CD4-positive, alpha-beta memory T cell (primary cell): ENCODE measurements at regions not wholly inside any gene's neighbourhood (a gene's known extent, or its start where the extent isn't known, plus 50 kb on each side); places are given as distances from the start of the nearest gene placed in this dataset.

Source experiments
- CTCF ChIA-PET: fragments of 350-600 bp; sonication (Branson Sonifier 250); formaldehyde crosslinking; loops from one replicate; lab custom pipeline; 2021; ENCODE audit warnings: inconsistent platforms; ENCODE audit not compliant: partially characterized antibody; lab: Charles Lee
- POLR2A ChIA-PET: fragments of 350-600 bp; sonication (Branson Sonifier 250); formaldehyde crosslinking; loops from one replicate; lab custom pipeline; 2021; ENCODE audit not compliant: partially characterized antibody; lab: Charles Lee
- DNase-seq, 5 donors: peaks; one replicate each; pipeline versions ENCODE4 v3.0.0 to v3.0.0-alpha.2; 2020 to 2022; ENCODE audit warnings: mixed read lengths in 1 of 5
- H3K27ac ChIP-seq: one replicate; pipeline ENCODE4 v1.7.0; 2013; ENCODE audit warnings: low read depth, low read length
- H3K27me3 ChIP-seq: 2 replicates; pipeline ENCODE4 v1.7.0; 2013; ENCODE audit warnings: mild to moderate bottlenecking, low read length, moderate library complexity; ENCODE audit not compliant: insufficient read depth
- H3K36me3 ChIP-seq: 2 replicates; pipeline ENCODE4 v1.7.0; 2013; ENCODE audit warnings: mild to moderate bottlenecking, low read length, moderate library complexity; ENCODE audit not compliant: insufficient read depth
- H3K4me1 ChIP-seq: 2 replicates; pipeline ENCODE4 v1.7.0; 2013; ENCODE audit warnings: mild to moderate bottlenecking, low read length, moderate library complexity; ENCODE audit not compliant: insufficient read depth
- H3K4me3 ChIP-seq, 2 donors: one replicate each; pipeline ENCODE4 v1.7.0; 2013; ENCODE audit warnings: low read length in 2 of 2, mild to moderate bottlenecking in 1 of 2
- H3K9me3 ChIP-seq, 2 donors: one replicate each; pipeline ENCODE4 v1.7.0; 2013; ENCODE audit warnings: low read length in 2 of 2, control low read depth in 1 of 2; ENCODE audit not compliant: control insufficient read depth in 1 of 2
- H3K27ac Mint-ChIP-seq, 7 donors: one replicate each; pipeline ENCODE4 v1.8.0; 2020 to 2021; ENCODE audit warnings: mixed read lengths in 7 of 7, mild to moderate bottlenecking in 6 of 7, inconsistent platforms in 3 of 7, moderate library complexity in 3 of 7
- H3K27me3 Mint-ChIP-seq, 2 donors: one replicate each; pipeline ENCODE4 v1.8.0; 2020 to 2021; ENCODE audit warnings: mixed read lengths in 2 of 2
- H3K36me3 Mint-ChIP-seq, 2 donors: one replicate each; pipeline ENCODE4 v1.8.0; 2020 to 2021; ENCODE audit warnings: mixed read lengths in 2 of 2, inconsistent platforms in 1 of 2, mild to moderate bottlenecking in 1 of 2
- H3K4me1 Mint-ChIP-seq, 4 donors: one replicate each; pipeline ENCODE4 v1.8.0; 2020 to 2021; ENCODE audit warnings: mixed read lengths in 4 of 4, mild to moderate bottlenecking in 1 of 4
- H3K4me3 Mint-ChIP-seq, 8 donors: one replicate each; pipeline ENCODE4 v1.8.0; 2020 to 2021; ENCODE audit warnings: mixed read lengths in 8 of 8, mild to moderate bottlenecking in 7 of 8, moderate library complexity in 6 of 8, inconsistent platforms in 3 of 8
- H3K9me3 Mint-ChIP-seq, 8 donors: one replicate each; pipeline ENCODE4 v1.8.0; 2020 to 2021; ENCODE audit warnings: mixed read lengths in 8 of 8, mild to moderate bottlenecking in 5 of 8, inconsistent platforms in 3 of 8, moderate library complexity in 1 of 8
- intact Hi-C: fragments of 100-400 bp; cut with micrococcal nuclease; formaldehyde crosslinking; loops from one replicate; pipeline ENCODE4 v1.15.1; 2023

DNA sequence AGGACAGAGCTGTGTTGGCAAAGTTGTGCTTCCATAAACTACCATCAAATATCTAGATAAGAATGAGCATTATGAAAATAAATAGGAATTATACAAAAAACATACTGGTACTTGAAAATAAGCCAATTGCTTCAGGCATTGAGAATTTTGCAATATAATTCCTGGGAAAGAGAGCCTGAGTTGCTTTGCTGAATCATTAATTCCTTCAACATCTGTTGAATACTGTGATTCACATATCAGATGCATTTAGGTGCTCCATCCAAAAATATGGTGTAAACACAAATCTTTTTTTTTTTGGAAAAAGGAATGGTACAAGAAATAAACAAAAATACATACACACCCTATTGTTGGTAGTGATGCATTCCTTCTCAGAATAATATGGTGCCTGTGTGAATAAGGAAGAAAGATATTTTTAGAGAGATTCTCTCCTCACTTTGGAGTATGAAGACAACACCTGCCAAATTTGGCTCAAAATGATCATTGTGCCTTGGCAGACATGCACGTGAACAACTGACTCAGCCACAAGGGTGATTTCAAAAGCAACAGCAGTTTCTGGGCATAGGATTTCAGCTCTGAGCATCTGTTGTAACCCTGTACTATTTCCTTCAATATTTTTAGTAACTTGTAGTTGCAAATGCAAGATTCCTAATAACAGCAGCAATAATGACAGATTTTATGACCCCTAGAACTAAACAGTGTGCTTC, 96.7 kb downstream of the CAVIN4 start:
- Histone ChIP-seq H3K27ac (no peak overlapping the region), H3K9me3 (no peaks in the 10 kb centered on the region), H3K27me3 (no peaks in the 10 kb centered on the region), H3K4me1 (no peaks in the 10 kb centered on the region), H3K4me3 (no peak overlapping the region), H3K36me3 (no peaks in the 10 kb centered on the region)
- H3K27ac Mint-ChIP-seq: no peak overlapping the region
- no peak overlapping the region for H3K4me3 Mint-ChIP-seq
- ChIA-PET POLR2A (no interaction called here), CTCF (no interaction called here)
- H3K9me3 Mint-ChIP-seq: peaks cover 0 to 2% (median 0%) of the 10 kb centered on the region in 8 donors
- no peaks in the 10 kb centered on the region for H3K36me3 Mint-ChIP-seq
- peaks cover 1 to 2% of the 10 kb centered on the region in 2 donors for H3K27me3 Mint-ChIP-seq
- no peak for DNase-seq
- no peaks in the 10 kb centered on the region for H3K4me1 Mint-ChIP-seq
- intact Hi-C loops: no loop called here

- peaks cover 0 to 3% of the 10 kb centered on the region in 2 donors for H3K27me3 Mint-ChIP-seq
- Histone ChIP-seq H3K27ac (no peak overlapping the region), H3K9me3 (no peaks in the 10 kb centered on the region), H3K27me3 (no peaks in the 10 kb centered on the region), H3K36me3 (no peaks in the 10 kb centered on the region), H3K4me3 (no peak overlapping the region), H3K4me1 (no peaks in the 10 kb centered on the region)
- H3K9me3 Mint-ChIP-seq: peaks cover 0 to 2% (median 0%) of the 10 kb centered on the region in 8 donors
- no peak for DNase-seq
- intact Hi-C loops: no loop called here
- ChIA-PET CTCF (no interaction called here), POLR2A (no interaction called here)
- no peak overlapping the region for H3K4me3 Mint-ChIP-seq
- H3K4me1 Mint-ChIP-seq: no peaks in the 10 kb centered on the region
- no peak overlapping the region for H3K27ac Mint-ChIP-seq
- no peaks in the 10 kb centered on the region for H3K36me3 Mint-ChIP-seq
Observed at GRCh38 chr9:100679834-100680233, 102.0 kb downstream of the CAVIN4 start.

DNA sequence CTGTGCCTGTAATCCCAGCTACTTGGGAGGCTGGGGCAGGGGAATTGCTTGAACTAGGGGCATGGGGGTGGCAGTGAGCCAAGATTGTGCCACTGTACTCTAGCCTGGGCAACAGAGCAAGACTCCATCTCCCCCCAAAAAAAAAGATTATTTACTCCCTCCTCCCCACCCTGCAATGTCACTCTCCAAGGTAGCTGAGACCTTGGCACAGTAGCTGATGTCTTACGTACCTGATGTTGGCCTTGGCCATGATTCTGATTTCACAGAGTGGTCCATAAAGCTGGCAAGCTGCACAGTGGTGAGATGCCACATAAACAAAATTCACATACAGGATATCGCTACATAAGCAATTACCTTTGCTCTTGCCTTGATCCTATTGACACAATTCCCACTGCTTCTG, 108.5 kb downstream of the CAVIN4 start:
- no peak overlapping the region for H3K4me3 Mint-ChIP-seq
- H3K9me3 Mint-ChIP-seq: peaks cover 0 to 2% (median 0%) of the 10 kb centered on the region in 8 donors
- Histone ChIP-seq H3K36me3 (no peaks in the 10 kb centered on the region), H3K4me1 (no peaks in the 10 kb centered on the region), H3K9me3 (no peaks in the 10 kb centered on the region), H3K4me3 (no peak overlapping the region), H3K27me3 (no peaks in the 10 kb centered on the region), H3K27ac (no peak overlapping the region)
- H3K27me3 Mint-ChIP-seq: peaks cover 6 to 7% of the 10 kb centered on the region in 2 donors
- no peaks in the 10 kb centered on the region for H3K36me3 Mint-ChIP-seq
- ChIA-PET CTCF (no interaction called here), POLR2A (no interaction called here)
- no peak for DNase-seq
- peaks cover 0 to 2% (median 0%) of the 10 kb centered on the region in 4 donors for H3K4me1 Mint-ChIP-seq
- no peak overlapping the region for H3K27ac Mint-ChIP-seq
- intact Hi-C loops: no loop called here

DNA sequence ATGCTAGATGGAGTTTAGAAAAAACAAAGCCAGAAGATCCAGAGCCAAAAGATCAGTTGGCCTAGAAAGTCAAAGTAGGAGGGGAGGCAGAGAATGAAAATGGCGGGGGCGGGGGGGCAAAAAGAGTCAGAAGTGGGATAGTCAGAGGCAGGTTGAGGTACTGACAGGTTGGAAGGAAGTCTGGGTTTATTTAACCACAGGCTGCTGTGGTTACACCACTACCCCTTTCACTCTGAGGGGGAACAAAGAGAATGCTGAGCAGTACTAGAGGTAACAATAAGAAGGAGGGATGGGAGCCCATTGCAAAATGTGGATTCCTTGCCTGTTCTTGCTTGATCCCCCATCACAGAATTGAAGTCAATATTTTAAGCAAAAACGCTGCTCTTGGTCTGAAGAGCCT, 111.8 kb downstream of the CAVIN4 start:
- Histone ChIP-seq H3K27me3 (no peaks in the 10 kb centered on the region), H3K9me3 (no peaks in the 10 kb centered on the region), H3K27ac (no peak overlapping the region), H3K4me1 (no peaks in the 10 kb centered on the region), H3K36me3 (no peaks in the 10 kb centered on the region), H3K4me3 (no peak overlapping the region)
- intact Hi-C loops: no loop called here
- peaks cover 0 to 2% (median 0%) of the 10 kb centered on the region in 4 donors for H3K4me1 Mint-ChIP-seq
- ChIA-PET POLR2A (no interaction called here), CTCF (no interaction called here)
- H3K4me3 Mint-ChIP-seq: no peak overlapping the region
- H3K9me3 Mint-ChIP-seq: peaks cover 0 to 2% (median 0%) of the 10 kb centered on the region in 8 donors
- H3K27me3 Mint-ChIP-seq: peaks cover 6 to 7% of the 10 kb centered on the region in 2 donors
- H3K27ac Mint-ChIP-seq: no peak overlapping the region
- no peak for DNase-seq
- H3K36me3 Mint-ChIP-seq: no peaks in the 10 kb centered on the region

DNA sequence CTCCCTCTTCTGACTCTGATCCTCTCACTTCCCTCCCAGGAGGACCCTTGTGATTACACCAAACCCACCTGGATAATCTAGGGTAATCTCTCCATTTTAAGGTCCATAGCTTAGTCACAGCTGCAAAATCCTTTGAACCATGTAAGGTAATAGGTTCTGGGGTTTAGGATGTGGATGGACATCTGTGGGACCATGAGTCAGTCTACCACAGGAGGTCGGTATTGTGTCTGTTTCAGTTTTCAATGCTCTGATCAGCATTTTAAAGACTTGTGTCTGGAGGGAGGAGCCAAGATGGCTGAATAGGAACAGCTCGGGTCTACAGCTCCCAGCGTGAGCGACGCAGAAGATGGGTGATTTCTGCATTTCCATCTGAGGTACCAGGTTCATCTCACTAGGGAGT, 112.6 kb downstream of the CAVIN4 start:
- Histone ChIP-seq H3K27me3 (no peaks in the 10 kb centered on the region), H3K36me3 (no peaks in the 10 kb centered on the region), H3K4me3 (no peak overlapping the region), H3K9me3 (no peaks in the 10 kb centered on the region), H3K27ac (no peak overlapping the region), H3K4me1 (no peaks in the 10 kb centered on the region)
- DNase-seq: no peak
- POLR2A ChIA-PET: no interaction called here
- CTCF ChIA-PET: no interaction called here
- no peak overlapping the region for H3K4me3 Mint-ChIP-seq
- peaks cover 6 to 7% of the 10 kb centered on the region in 2 donors for H3K27me3 Mint-ChIP-seq
- H3K4me1 Mint-ChIP-seq: peaks cover 0 to 2% (median 0%) of the 10 kb centered on the region in 4 donors
- H3K36me3 Mint-ChIP-seq: no peaks in the 10 kb centered on the region
- H3K9me3 Mint-ChIP-seq: peaks cover 0 to 2% (median 0%) of the 10 kb centered on the region in 8 donors
- H3K27ac Mint-ChIP-seq: no peak overlapping the region
- intact Hi-C loops: no loop called here

- Mint-ChIP-seq H3K27me3 (no peaks in the 10 kb centered on the region), H3K4me3 (no peak overlapping the region), H3K36me3 (no peaks in the 10 kb centered on the region), H3K9me3 (peaks cover 0 to 2% (median 0%) of the 10 kb centered on the region in 8 donors), H3K4me1 (no peaks in the 10 kb centered on the region), H3K27ac (no peak overlapping the region)
- no peak for DNase-seq
- Histone ChIP-seq H3K36me3 (no peaks in the 10 kb centered on the region), H3K27me3 (no peaks in the 10 kb centered on the region), H3K4me3 (no peak overlapping the region), H3K27ac (no peak overlapping the region), H3K4me1 (no peaks in the 10 kb centered on the region), H3K9me3 (no peaks in the 10 kb centered on the region)
- CTCF ChIA-PET: no interaction called here
- intact Hi-C loops: no loop called here
- POLR2A ChIA-PET: no interaction called here
Observed at GRCh38 chr9:100697339-100697738, 119.5 kb downstream of the CAVIN4 start.

DNA sequence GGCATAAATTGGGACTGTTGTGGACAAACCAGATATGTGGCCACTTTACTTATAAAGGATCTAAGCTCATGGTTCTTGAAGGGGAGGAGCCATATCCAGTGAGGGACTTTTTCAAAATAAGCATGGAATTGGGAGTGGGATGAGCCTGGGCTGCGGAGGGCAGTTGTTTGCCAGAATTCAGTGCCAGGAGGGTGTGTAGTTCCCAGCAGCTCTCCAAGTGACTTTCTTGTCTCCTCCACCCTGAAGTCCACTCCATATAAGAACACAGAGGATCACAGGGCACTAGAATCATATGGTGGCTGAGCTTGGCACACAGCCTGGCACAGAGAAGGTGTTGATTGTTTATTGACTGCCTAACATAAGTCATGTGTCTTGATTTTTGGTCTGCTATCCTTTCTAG, 121.1 kb downstream of the CAVIN4 start:
- H3K9me3 ChIP-seq: no peaks in the 10 kb centered on the region
- no peak overlapping the region for H3K4me3 ChIP-seq
- Mint-ChIP-seq H3K36me3 (no peaks in the 10 kb centered on the region), H3K9me3 (peaks cover 0 to 2% (median 0%) of the 10 kb centered on the region in 8 donors), H3K4me3 (no peak overlapping the region), H3K27me3 (no peaks in the 10 kb centered on the region), H3K27ac (no peak overlapping the region), H3K4me1 (no peaks in the 10 kb centered on the region)
- no peaks in the 10 kb centered on the region for H3K4me1 ChIP-seq
- ChIA-PET CTCF (no interaction called here), POLR2A (no interaction called here)
- no peaks in the 10 kb centered on the region for H3K27me3 ChIP-seq
- H3K27ac ChIP-seq: no peak overlapping the region
- no peak for DNase-seq
- no peaks in the 10 kb centered on the region for H3K36me3 ChIP-seq
- intact Hi-C loops: no loop called here
